OCI-LY3 (cell line): ENCODE measurements at regions not wholly inside any gene's neighbourhood (a gene's known extent, or its start where the extent isn't known, plus 50 kb on each side); places are given as distances from the start of the nearest gene placed in this dataset.

Source experiments
- CTCF ChIP-seq: fragments of 200-600, 300-600 bp; sonication (generic); IDR thresholded peaks from 2 replicates; pipeline ENCODE4 v1.5.1; 2014; ENCODE audit warnings: antibody characterized with exemption, low read length, low read depth
- EZH2phosphoT487 ChIP-seq: fragments of 200-600 bp; shearing (Covaris generic); IDR thresholded peaks from 2 replicates; pipeline ENCODE4 v1.6.1; 2018; ENCODE audit warnings: antibody characterized with exemption, mixed run types, low read depth

GRCh38 chr14:48874711-48875110 lies 711.5 kb downstream of the RPS29 start:
- TF ChIP-seq CTCF: no peak
- TF ChIP-seq EZH2phosphoT487: no peak
